CD14-positive monocyte (primary cell): ENCODE measurements at regions not wholly inside any gene's neighbourhood (a gene's known extent, or its start where the extent isn't known, plus 50 kb on each side); places are given as distances from the start of the nearest gene placed in this dataset.

Experiments
- DNase-seq, 3 donors: peaks; one replicate each; pipeline ENCODE4 v3.0.0-alpha.2; 2011 to 2022
- H2AFZ ChIP-seq: 2 replicates; pipeline ENCODE4 v1.6.0; 2012; ENCODE audit warnings: mild to moderate bottlenecking, low read depth, low read length, inconsistent platforms; ENCODE audit not compliant: insufficient read depth, poor library complexity, severe bottlenecking
- H3K27ac ChIP-seq, 2 donors: 1 replicate in 1 of 2; 2 replicates in 1 of 2; pipeline ENCODE4 v1.5.1; 2012 to 2013; ENCODE audit warnings: low read length in 2 of 2, control low read depth in 1 of 2, inconsistent platforms in 1 of 2, low read depth in 1 of 2, mild to moderate bottlenecking in 1 of 2
- H3K27me3 ChIP-seq, 2 donors: one replicate each; pipeline versions ENCODE4 v1.6.0 to v1.6.1; 2011 to 2013; ENCODE audit warnings: low read length in 2 of 2; ENCODE audit not compliant: control insufficient read depth in 2 of 2, insufficient read depth in 2 of 2
- H3K36me3 ChIP-seq, 2 donors: replicated peaks in 1 of 2; 1 replicate in 1 of 2; 2 replicates in 1 of 2; pipeline versions ENCODE4 v1.5.1 to v1.6.1; 2012 to 2013; ENCODE audit warnings: low read length in 2 of 2, control low read depth in 1 of 2, inconsistent platforms in 1 of 2, mild to moderate bottlenecking in 1 of 2; ENCODE audit not compliant: insufficient read depth in 2 of 2, control insufficient read depth in 1 of 2
- H3K4me1 ChIP-seq, 2 donors: 1 replicate in 1 of 2; 2 replicates in 1 of 2; pipeline versions ENCODE4 v1.5.1 to v1.6.1; 2012 to 2013; ENCODE audit warnings: low read length in 2 of 2, control low read depth in 1 of 2, inconsistent platforms in 1 of 2, mild to moderate bottlenecking in 1 of 2, moderate library complexity in 1 of 2; ENCODE audit not compliant: insufficient read depth in 2 of 2, control insufficient read depth in 1 of 2
- H3K4me2 ChIP-seq: replicated peaks from 2 replicates; pipeline ENCODE3; 2012; ENCODE audit warnings: low read length, moderate library complexity, mild to moderate bottlenecking; ENCODE audit not compliant: poor library complexity, severe bottlenecking; ENCODE audit errors: extremely low read depth
- H3K4me3 ChIP-seq, 3 experiments: fragments of 200-600 bp in 1 of 3; sonication (generic) in 1 of 3; replicated peaks in 1 of 3; 1 replicate in 2 of 3; 2 replicates in 1 of 3; pipeline ENCODE4 v1.5.1; 2011 to 2013; ENCODE audit warnings: low read length in 3 of 3, mild to moderate bottlenecking in 3 of 3, control low read depth in 2 of 3, low read depth in 2 of 3, inconsistent platforms in 1 of 3, moderate library complexity in 1 of 3
- H3K79me2 ChIP-seq: 2 replicates; pipeline ENCODE4 v1.6.0; 2012; ENCODE audit warnings: mild to moderate bottlenecking, control low read depth, inconsistent platforms, low read length, moderate library complexity; ENCODE audit not compliant: insufficient read depth
- H3K9ac ChIP-seq: 2 replicates; pipeline ENCODE4 v1.6.0; 2017; ENCODE audit warnings: low read length, mild to moderate bottlenecking; ENCODE audit not compliant: insufficient read depth, poor library complexity, severe bottlenecking
- H3K9me3 ChIP-seq, 2 donors: replicated peaks in 1 of 2; 1 replicate in 1 of 2; 2 replicates in 1 of 2; pipeline versions ENCODE4 v1.5.1 to v1.6.1; 2012 to 2013; ENCODE audit warnings: low read length in 2 of 2, control low read depth in 1 of 2; ENCODE audit not compliant: control insufficient read depth in 1 of 2, insufficient read depth in 1 of 2
- H4K20me1 ChIP-seq: 2 replicates; pipeline ENCODE4 v1.6.0; 2012; ENCODE audit warnings: mild to moderate bottlenecking, low read length, control low read depth, moderate library complexity; ENCODE audit not compliant: insufficient read depth
- H3K27ac Mint-ChIP-seq, 7 donors: one replicate each; pipeline ENCODE4 v1.8.0; 2020; ENCODE audit warnings: mild to moderate bottlenecking in 7 of 7, mixed read lengths in 7 of 7, moderate library complexity in 6 of 7, inconsistent platforms in 2 of 7
- H3K27me3 Mint-ChIP-seq, 3 donors: one replicate each; pipeline ENCODE4 v1.8.0; 2021 to 2022; ENCODE audit warnings: low read depth in 3 of 3, mild to moderate bottlenecking in 3 of 3, mixed read lengths in 3 of 3, moderate library complexity in 3 of 3, inconsistent platforms in 1 of 3
- H3K36me3 Mint-ChIP-seq, 2 donors: one replicate each; pipeline ENCODE4 v1.8.0; 2020; ENCODE audit warnings: mixed read lengths in 2 of 2, inconsistent platforms in 1 of 2, mild to moderate bottlenecking in 1 of 2
- H3K4me1 Mint-ChIP-seq: one replicate; pipeline ENCODE4 v1.8.0; 2020; ENCODE audit warnings: mild to moderate bottlenecking, mixed read lengths
- H3K4me3 Mint-ChIP-seq, 2 donors: one replicate each; pipeline ENCODE4 v1.8.0; 2020; ENCODE audit warnings: mild to moderate bottlenecking in 2 of 2, mixed read lengths in 2 of 2, moderate library complexity in 1 of 2
- H3K9me3 Mint-ChIP-seq, 7 donors: one replicate each; pipeline ENCODE4 v1.8.0; 2020 to 2022; ENCODE audit warnings: mixed read lengths in 7 of 7, mild to moderate bottlenecking in 6 of 7, moderate library complexity in 6 of 7, inconsistent platforms in 2 of 7
- WGBS: methylation state at CpG from one replicate; pipeline ENCODE4 v1.1.5; 2013; ENCODE audit warnings: missing lambda C conversion rate; ENCODE audit not compliant: insufficient coverage; 5-methylcytosine and 5-hydroxymethylcytosine counted together
- intact Hi-C, 2 donors: fragments of 100-400 bp; cut with micrococcal nuclease; formaldehyde crosslinking; loops; one replicate each; pipeline versions ENCODE4 v1.15.0 to v1.15.1; 2023
- TF ChIP-seq, protein P1 (sequence below): fragments of 200-600 bp; IDR thresholded peaks from one replicate; pipeline ENCODE4 v1.8.0; 2022; ENCODE audit warnings: antibody characterized with exemption, mild to moderate bottlenecking

DNA sequence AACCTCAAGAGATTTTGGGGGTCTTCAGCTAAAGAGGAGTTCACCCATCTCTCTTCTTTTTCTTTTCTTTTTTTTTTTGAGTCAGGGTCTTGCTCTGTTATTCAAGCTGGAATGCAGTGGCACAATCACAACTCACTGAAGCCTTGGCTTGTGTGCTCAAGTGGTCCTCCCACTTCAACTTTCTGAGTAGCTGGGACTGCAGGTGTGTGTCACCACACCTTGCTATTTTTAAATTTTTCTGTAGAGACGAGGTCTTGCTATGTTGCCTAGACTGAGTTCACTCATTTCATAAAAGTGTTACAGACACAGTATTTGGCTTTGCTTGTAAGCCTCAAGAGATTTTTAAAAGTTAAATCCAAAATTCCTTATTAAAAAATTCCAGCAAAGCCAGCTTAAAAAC is 71.7 kb downstream of the OXSM start:
- Histone ChIP-seq H3K4me2 (no peak overlapping the region), H3K36me3 (no peaks in the 10 kb centered on the region), H3K4me1 (no peaks in the 10 kb centered on the region), H3K27ac (no peak overlapping the region), H4K20me1 (no peaks in the 10 kb centered on the region), H3K79me2 (no peaks in the 10 kb centered on the region), H3K4me3 (no peak overlapping the region), H2AFZ (no peak overlapping the region), H3K27me3 (no peaks in the 10 kb centered on the region), H3K9me3 (no peaks in the 10 kb centered on the region), H3K9ac (no peak overlapping the region)
- Mint-ChIP-seq H3K27ac (no peak overlapping the region), H3K9me3 (peaks cover 0 to 3% (median 0%) of the 10 kb centered on the region in 7 donors), H3K36me3 (no peaks in the 10 kb centered on the region), H3K4me1 (no peaks in the 10 kb centered on the region), H3K27me3 (peaks cover 0 to under 1% (median 0%) of the 10 kb centered on the region in 3 donors), H3K4me3 (no peak overlapping the region)
- TF ChIP-seq, protein P1, sequence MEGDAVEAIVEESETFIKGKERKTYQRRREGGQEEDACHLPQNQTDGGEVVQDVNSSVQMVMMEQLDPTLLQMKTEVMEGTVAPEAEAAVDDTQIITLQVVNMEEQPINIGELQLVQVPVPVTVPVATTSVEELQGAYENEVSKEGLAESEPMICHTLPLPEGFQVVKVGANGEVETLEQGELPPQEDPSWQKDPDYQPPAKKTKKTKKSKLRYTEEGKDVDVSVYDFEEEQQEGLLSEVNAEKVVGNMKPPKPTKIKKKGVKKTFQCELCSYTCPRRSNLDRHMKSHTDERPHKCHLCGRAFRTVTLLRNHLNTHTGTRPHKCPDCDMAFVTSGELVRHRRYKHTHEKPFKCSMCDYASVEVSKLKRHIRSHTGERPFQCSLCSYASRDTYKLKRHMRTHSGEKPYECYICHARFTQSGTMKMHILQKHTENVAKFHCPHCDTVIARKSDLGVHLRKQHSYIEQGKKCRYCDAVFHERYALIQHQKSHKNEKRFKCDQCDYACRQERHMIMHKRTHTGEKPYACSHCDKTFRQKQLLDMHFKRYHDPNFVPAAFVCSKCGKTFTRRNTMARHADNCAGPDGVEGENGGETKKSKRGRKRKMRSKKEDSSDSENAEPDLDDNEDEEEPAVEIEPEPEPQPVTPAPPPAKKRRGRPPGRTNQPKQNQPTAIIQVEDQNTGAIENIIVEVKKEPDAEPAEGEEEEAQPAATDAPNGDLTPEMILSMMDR: no peak
- intact Hi-C loops: no loop called here
- 100% methylated on average over 1 of the region's 1 CpG for WGBS
- no peak for DNase-seq

DNA sequence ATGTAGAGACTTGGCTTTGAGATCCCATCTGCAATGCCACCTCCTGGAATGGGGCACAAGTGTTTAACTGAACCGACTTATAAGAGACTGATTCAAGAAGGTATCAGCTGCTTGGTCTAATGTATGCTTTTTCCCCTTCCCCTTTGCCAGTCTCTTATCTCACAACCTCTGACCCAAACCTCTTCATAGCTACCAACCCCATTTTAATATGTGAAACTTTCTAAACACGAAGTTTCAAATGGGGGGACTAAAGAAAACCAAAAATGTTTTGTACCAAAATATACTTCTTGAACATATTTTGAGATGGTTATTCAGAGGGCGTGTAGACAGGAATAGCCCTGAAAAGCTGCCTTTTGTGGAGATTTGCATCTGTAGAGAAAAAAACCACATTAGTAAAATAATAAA is 73.1 kb downstream of the OXSM start:
- Mint-ChIP-seq H3K36me3 (no peaks in the 10 kb centered on the region), H3K9me3 (peaks cover 0 to 4% (median 0%) of the 10 kb centered on the region in 7 donors), H3K27me3 (peaks cover 0 to 2% (median 2%) of the 10 kb centered on the region in 3 donors), H3K4me3 (no peak overlapping the region), H3K27ac (no peak overlapping the region), H3K4me1 (no peaks in the 10 kb centered on the region)
- H3K4me1 ChIP-seq: no peaks in the 10 kb centered on the region
- intact Hi-C loops: no loop called here
- no peak overlapping the region for H3K4me2 ChIP-seq
- TF ChIP-seq, protein P1: no peak
- H4K20me1 ChIP-seq: no peaks in the 10 kb centered on the region
- H3K36me3 ChIP-seq: no peaks in the 10 kb centered on the region
- no peak overlapping the region for H3K4me3 ChIP-seq
- H3K27me3 ChIP-seq: no peaks in the 10 kb centered on the region
- no peak for DNase-seq
- H3K79me2 ChIP-seq: no peaks in the 10 kb centered on the region
- no peak overlapping the region for H3K9ac ChIP-seq
- no peak overlapping the region for H3K27ac ChIP-seq
- 100% methylated on average over 1 of the region's 3 CpGs for WGBS
- H2AFZ ChIP-seq: no peak overlapping the region
- no peaks in the 10 kb centered on the region for H3K9me3 ChIP-seq
